B cell (primary cell): ENCODE measurements at regions not wholly inside any gene's neighbourhood (a gene's known extent, or its start where the extent isn't known, plus 50 kb on each side); places are given as distances from the start of the nearest gene placed in this dataset.

Experiments
- EZH2 ChIP-seq: IDR thresholded peaks from 2 replicates; pipeline ENCODE4 v1.6.1; 2012; ENCODE audit warnings: borderline replicate concordance, low read depth, mild to moderate bottlenecking, moderate library complexity, low read length; ENCODE audit not compliant: insufficient read depth, poor library complexity, severe bottlenecking
- TF ChIP-seq, protein P1 (sequence below): fragments of 200-600 bp; IDR thresholded peaks from one replicate; pipeline ENCODE4 v1.8.0; 2022; ENCODE audit warnings: antibody characterized with exemption, mild to moderate bottlenecking

DNA sequence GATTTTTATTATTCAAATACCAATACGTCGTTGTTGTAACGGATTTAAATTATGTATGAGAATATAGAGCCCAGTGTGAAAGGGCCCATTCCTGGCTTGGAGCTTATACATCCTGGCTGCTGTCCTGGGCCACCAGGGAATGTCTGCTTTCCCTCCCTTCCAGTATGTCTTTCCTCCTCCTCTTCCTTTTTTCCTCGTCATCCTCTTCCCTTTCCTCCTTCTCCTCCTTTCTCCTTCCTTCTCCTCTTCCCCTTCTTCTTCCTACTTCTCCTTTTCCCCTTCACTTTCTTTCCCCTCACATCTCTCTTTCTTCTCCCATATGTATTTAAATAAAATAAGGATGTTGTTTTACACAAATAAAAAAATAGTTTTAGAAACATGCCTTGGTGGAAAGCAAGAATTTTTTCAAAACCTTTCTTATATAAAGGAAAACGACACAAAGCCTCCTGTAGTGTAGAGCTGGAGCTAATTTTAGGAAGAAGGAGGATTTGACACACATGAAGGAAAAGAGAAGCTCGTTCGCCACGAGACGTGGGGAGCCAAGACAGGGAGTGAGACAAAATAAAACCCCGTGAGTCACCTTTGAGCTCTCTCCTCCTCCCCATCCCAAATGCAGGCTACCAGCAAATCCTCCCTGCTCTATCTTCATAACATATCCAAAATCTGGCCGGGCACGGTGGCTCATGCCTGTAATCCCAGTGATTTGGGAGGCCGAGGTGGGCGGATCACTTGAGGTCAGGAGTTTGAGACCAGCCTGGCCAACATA, 301.1 kb upstream of the LYZL1 start:
- TF ChIP-seq, protein P1, sequence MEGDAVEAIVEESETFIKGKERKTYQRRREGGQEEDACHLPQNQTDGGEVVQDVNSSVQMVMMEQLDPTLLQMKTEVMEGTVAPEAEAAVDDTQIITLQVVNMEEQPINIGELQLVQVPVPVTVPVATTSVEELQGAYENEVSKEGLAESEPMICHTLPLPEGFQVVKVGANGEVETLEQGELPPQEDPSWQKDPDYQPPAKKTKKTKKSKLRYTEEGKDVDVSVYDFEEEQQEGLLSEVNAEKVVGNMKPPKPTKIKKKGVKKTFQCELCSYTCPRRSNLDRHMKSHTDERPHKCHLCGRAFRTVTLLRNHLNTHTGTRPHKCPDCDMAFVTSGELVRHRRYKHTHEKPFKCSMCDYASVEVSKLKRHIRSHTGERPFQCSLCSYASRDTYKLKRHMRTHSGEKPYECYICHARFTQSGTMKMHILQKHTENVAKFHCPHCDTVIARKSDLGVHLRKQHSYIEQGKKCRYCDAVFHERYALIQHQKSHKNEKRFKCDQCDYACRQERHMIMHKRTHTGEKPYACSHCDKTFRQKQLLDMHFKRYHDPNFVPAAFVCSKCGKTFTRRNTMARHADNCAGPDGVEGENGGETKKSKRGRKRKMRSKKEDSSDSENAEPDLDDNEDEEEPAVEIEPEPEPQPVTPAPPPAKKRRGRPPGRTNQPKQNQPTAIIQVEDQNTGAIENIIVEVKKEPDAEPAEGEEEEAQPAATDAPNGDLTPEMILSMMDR = no peak
- TF ChIP-seq EZH2 = no peak
